ENCODE measurements at regions not wholly inside any gene's neighbourhood (a gene's known extent, or its start where the extent isn't known, plus 50 kb on each side); places are given as distances from the start of the nearest gene placed in this dataset.
A peak's percentile ranks its signal among the peaks of the same experiment; 100 is the strongest.
"Not testable (repeated sequence)": the region's sequence is repeated elsewhere in the genome, so short reads cannot be mapped to it uniquely, and the experiment has no call there.

DNA sequence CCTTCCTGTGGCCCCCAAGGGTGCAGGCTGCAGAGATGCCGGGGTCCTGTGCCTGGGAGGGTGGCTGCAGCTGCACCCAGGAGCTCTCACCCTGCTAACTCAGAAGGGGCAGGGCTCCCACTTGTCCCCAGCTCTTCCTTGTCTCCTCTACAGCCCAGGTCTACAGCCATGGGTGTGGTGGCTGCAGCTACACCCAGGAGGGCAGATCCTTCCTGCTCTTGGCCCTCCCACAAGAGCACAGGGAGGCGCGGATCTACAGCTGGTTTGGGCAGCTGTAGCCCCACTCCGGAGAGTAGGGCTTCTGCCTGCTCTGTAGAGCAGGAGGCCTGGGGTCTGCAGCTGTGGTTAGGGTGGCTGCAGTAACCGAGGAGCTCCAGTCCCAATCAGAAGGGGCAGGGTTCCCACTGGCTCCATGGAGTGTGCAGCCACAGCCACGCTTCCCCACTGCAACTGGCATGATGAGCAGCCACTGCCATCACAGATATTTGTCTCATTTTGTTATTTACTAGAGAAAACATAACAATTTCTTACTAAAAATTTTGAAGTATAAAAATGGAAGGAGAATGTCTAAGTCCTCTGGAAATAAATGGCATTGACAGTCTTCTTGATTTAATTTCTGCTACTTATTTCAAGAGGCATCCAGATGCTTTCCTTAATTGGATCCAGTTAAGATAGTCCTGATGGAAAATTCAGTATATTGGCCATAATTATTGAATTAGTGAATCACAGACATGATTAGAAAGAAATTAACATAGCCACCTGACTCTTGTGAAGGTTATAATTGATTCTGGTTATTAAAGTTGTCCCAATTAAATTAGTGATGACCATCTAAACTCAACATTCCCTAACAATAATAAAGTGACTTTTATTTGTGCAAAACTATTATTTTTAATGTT, 233.6 kb downstream of the KCNE4 start:
- DNase-seq (ENCODE audit: low read depth) = no peak

DNA sequence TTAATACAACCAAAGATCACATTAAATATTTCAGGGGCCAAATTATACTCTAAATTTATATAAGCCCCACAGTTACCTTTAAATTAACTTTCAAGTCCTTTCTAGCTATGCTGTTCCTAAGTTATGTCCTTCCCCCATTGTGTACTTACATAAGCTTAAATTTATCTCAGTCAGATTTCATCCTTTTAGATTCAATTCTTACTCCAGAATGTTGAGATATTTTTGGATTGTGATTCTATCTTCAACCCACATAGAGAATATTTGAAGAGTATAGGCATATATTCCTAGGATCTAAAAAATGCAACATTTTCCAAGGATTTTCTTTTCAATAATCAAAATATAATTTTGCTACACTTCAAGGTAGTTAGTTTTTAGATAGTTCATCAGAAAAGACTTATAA, 242.8 kb downstream of the KCNE4 start:
- no peak for DNase-seq (ENCODE audit: low read depth)

DNA sequence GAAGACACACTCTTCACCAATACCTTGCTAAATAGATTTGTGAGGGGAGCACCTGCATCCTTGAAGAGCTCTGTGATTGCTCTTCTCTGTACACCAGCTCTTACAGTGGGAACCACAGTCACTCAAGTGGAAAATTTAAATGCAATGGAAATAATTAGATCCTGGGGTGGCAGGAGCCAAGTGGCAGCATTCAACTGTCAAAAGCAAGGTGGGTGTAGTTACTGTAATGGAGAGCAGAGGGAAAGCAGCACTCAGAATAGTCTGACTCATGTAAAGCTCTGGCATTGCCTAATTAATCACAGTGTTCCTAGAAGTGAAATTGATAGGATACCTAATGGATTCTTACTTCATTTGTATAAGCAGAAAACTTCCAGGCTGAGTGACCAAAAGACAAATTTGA, 245.8 kb downstream of the KCNE4 start:
- no peak for DNase-seq (ENCODE audit: low read depth)

DNA sequence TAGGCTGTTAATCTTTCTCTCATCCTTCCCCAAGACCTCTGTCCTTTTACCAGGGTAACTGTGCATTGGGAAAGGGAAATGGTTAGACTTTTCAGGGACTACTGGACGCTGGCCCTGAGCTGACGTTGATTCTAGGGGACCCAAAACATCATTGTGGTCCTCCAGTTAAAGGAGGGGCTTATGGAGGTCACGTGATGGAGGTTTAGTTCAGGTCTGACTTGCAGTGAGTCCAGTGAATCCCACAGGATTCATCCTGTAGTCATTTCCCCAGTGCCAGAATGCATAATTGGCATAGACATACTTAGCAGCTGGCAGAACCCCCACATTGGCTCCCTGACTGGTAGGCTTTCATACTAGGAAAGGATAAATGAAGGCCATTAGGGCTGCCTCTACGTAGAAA, 246.3 kb downstream of the KCNE4 start:
- DNase-seq (ENCODE audit: low read depth) = not testable (repeated sequence)

DNA sequence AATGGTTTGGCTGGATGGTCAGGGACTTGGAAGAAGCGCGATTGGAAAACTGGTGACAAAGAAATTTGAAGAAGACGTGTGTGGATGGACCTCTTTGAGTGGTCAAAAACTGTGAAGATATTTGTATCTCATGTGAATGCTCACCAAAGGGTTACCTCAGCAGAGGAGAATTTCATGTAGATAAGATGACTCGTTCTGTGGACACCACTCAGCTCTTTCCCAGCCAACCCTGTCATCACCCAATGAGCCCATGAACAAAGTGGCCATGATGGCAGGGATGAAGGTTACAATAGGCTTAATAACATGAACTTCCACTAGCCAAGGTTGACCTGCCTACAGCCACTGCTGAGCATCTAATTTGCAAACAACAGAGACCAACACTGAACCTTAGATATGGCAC, 248.3 kb downstream of the KCNE4 start:
- no peak for DNase-seq (ENCODE audit: low read depth)

DNA sequence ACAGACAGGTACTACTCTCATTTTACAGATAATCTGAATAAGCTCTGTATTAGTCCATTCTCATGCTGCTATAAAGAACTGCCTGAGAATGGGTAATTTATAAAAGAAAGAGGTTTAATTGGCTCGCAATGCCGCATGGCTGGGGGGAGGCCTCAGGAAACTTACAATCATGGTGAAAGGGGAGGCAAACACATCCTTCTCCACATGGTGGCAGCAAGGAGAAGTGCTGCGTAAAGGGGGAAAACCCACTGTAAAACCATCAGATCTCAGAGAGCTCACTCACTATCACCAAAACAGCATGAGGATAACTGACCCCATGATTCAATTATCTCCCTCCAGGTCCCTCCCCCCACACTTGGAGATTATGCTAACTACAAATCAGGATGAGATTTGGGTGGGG, 254.4 kb downstream of the KCNE4 start:
- peak; percentile 21 for DNase-seq (ENCODE audit: low read depth)

DNA sequence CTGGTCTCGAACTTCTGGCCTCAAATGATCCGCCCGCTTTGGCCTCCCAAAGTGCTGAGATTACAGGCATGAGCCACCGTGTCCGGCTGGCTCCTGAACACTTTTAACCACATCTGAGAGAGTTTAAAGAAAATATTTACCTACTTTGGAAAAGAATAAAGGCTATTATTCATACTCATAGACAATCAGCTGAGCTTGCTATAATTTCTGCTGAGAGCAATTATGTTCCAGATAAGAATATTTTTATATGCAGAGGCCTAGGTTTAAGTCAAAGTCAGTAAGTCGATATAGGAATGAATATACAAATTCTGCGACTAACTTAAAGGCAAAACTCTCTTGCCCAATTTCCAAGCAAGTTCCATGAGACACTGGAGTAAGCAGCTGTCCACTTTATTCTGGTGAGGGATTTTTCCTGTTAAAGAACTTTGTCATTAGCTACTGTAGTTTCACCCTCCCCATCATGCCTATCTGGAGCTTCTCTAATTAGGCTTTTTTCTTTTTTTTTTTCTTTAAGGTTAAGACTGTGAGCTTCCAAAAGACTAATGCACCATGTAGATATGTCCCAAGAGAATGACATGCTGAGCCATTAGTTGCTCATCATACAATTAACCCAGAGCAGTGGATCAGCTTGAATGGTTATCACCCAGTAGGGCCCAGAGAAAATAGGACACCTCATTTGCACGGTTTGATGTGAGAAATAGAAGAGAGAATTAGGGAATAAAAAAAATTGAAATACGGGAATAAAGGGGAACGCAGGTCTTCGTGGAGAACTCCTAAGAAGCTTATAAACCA, 260.1 kb downstream of the KCNE4 start:
- no peak for DNase-seq (ENCODE audit: low read depth)

DNA sequence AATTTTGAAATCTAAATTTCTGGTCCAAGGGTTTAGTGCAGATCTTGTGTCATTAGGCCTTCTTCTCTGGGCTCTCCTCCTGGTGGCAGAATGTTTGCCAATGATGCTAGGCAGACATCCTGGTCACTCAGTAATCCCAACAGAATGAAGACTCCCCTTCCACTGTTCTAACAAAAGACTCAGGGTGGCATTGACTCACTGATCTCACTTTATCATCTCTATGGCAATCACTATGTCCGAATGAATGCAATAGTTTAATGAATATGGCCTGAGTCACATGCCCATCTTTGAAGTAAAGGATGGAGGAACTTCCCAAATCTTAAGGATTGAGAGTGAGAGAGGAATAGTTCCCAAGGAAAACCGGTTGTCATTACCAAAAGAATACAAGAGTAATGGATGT, 261.1 kb downstream of the KCNE4 start:
- no peak for DNase-seq (ENCODE audit: low read depth)

DNA sequence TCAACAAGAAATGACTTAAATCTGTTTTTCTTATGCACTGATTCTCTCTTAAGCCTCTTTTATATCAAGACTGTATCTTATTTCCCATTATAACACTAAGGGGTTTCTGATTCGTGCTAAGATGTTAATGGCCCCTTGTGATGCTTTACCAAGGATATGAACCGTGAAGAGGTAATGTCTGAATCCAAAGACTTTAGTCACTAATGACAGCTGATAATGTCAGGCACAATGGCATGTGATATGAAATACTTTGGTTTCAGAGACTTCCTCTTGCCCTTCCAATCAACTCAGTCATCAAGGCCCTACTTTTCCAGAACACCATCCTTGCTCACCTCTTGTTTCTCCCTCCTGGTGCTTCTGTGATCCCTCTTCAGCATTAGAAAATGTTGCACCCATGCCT, 262.8 kb downstream of the KCNE4 start:
- DNase-seq (ENCODE audit: low read depth) = no peak

DNA sequence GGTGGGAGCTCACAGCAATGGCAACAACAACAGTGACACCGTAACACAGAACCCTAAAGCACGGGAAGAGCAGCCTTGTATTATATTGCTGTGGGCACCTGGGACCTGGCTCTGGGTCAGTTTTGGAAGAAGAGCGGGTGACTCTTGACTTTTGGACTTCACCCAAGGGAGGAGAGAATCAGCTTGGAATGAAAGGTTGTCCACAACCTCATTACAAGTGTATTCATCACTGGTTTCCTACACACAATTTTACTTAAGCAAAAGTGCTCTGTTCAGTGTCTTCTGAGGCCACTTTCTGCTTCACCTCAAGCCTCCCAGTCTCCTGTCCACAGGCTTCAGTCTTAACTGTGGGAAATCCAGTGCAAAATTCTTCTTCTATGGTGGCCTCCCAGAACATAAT, 263.8 kb downstream of the KCNE4 start:
- DNase-seq (ENCODE audit: low read depth) = no peak

DNA sequence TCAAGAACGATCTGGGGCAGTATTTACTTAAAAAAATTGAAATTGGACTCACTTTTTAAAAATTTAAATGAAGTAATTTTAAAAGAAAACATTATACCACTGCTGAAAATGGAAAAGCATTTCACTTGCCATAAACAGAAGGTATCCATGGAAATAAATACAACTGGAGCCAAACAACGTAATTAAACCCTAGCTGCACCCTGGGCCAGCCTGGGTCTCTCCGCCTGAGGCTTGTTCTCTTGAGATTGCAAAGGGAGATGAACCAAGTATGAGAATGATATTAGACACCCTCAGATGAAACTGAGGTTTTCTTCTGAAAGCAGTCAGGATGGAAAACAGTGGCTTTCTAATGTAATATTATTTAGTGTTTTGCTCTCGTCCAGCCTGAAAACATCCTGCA, 264.4 kb downstream of the KCNE4 start:
- DNase-seq (ENCODE audit: low read depth) = no peak

DNA sequence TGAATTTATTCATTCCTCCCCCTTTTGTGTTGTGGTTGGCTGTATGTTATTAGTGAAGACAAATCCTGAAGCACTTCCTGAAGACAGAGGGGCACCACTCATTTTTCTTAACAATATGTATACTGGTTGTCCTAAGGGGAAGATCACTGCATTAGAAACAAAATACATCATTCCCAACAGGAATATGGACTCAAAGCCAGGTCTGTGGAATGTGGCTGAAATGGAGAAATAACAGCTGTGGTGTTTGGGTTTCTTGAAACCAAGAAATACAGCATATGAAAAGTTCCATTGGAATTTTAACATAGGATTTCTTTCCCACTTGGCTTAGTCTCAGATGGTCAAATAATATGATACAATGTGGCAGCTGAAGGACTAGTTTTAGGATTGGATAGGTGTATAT, 267.6 kb downstream of the KCNE4 start:
- no peak for DNase-seq (ENCODE audit: low read depth)

DNA sequence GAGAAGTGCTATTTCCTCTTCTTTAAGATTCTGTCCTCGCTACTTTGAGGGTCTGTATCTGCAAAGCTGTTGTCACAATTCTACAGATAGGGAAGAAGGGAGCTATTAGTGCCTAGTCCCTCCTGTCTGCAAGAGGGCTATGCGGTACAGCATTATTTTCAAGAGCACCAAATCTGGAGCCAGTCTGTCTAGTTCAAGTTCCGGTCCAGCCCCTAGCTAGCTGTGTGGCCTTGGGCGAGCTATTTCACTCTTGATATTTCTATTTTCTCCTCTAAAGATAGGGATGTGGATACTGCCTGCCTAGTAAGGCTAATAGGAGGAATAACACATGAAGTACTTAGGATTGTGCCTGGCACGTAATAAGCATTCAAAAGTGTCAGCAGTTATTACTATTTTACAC, 272.4 kb downstream of the KCNE4 start:
- DNase-seq (ENCODE audit: low read depth) = no peak

DNA sequence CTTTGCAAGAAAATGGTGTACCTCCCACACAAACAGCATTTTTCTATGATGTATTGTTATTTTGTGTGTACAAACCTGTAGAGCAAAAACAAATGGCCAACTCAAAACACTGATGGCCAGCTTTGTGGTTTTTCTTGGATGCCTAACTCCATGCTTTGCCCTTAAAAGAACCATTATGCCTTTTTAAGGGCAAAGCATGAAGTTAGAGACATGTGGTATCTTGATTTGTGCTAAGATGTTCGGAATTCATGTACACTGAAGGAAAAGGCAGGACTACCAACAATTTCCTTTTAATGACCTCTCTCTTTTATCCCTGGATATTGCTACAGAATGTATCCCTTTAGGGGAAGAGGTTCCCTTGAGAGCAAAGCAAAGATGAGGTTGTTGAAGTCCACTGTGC, 273.6 kb downstream of the SCG2 start:
- DNase-seq (ENCODE audit: low read depth) = no peak

DNA sequence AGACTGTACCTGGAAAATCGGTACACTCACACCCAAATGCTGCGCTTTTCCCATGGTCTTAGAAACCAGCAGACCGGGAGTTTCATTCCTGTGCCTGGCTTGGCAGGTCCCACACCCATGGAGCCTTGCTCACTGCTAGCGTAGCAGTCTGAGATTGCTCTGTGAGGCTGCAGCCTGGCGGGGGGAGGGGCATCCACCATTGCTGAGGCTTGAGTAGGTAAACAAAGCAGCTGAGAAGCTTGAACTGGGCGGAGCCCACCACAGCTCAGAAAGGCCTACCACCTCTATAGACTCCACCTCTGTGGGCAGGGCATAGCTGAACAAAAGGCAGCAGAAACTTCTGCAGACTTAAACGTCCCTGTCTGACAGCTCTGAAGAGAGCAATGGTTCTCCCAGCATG, 271.4 kb downstream of the SCG2 start:
- DNase-seq (ENCODE audit: low read depth) = not testable (repeated sequence)

DNA sequence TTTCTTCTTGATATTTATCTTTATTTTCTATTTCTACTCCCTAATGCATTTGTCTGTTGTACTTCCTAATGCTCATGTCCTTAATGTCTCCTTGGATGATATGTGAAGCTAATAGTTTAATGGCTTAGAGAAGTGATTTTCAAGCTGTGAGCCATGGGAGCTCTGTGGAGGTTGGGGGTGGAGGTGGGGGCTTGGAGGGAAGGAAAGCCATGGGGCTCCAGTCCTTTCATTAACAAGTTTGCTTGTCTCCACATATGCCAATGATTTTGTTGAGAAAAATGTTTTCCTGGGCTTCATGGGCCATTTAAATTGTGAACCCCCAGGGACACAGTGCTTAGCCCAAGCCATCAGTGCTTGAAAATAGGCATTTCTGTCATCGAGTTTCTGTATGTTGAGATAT, 264.1 kb downstream of the SCG2 start:
- no peak for DNase-seq (ENCODE audit: low read depth)

DNA sequence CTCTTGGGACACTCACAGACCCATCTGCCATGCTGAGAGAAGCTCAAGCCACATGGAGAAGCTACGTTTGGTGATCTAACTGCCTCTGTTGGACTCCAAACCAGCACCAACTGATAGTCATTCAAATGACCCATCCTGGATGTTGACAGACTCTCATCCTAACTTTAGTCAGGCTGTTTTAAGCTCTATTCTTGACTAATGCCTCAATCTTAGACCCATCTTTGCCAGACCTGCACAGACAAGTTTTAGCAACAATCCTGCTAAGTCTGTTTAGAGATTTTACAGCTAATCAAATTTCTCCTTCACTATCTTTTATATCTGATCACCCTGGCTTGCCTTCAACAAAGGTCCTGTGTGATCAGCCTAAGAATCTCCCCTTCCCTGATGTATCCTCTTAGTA, 245.1 kb downstream of the SCG2 start:
- no peak for DNase-seq (ENCODE audit: low read depth)

DNA sequence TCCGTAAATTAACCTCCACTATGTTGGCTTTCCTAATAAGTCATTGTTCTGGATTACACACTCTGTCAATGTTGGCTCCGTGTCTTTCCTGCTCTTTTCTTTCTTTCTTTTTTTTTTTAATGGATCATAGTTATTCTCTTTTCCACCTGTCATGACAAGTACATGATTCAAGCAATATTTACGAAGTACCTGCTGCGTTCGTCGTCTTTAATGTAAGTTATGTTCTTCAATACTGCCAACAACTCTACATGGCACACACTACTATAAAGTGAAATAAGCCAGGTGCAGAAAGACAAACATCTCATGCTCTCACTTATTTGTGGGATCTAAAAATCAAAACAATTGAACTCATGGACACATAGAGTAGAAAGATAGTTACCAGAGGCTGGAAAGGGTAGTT, 239.1 kb downstream of the SCG2 start:
- no peak for DNase-seq (ENCODE audit: low read depth)

DNA sequence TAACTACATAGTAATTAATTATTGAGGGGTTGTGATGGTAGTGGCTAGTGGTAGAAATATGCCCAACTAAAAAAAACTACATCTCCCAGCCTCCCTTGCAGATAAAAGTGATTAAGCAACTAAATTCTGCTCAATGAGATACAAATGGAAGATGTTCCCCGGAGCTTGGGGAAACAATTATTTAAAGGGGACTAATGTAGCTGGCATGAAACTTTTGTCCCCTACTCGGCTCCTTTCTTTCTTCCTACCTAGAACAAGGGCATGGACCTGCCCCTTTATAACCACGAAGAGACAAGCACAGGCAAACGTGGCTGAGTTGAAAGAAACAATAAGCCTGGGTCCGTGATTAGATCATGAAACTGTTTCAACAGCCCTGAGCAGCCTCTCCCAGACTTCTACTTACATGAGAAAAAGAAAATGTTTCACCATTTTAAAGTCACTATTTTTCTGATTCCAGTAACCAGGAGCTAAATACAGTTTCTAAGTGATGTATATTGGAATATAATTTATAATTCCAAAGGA, 236.9 kb downstream of the SCG2 start:
- DNase-seq (ENCODE audit: low read depth) = no peak

DNA sequence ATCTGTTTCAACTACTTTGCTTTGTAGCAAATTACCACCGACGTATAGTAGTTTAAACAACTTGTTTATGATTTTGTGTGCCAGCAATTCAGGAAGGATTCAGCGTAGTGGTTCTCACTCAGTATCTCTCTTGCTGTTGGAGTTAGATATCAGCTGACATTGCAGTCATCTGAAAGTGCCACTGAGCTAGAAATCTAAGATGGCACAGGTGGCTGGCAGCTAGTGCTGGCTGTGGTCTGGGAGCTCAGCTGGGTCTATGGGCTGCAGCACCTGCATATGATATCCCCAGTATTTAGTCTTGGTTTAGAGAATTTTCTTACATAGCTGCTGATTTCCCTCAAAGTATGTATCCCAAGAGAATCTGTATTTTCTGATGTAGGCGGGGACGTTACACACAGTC, 235.6 kb downstream of the SCG2 start:
- no peak for DNase-seq (ENCODE audit: low read depth)

DNA sequence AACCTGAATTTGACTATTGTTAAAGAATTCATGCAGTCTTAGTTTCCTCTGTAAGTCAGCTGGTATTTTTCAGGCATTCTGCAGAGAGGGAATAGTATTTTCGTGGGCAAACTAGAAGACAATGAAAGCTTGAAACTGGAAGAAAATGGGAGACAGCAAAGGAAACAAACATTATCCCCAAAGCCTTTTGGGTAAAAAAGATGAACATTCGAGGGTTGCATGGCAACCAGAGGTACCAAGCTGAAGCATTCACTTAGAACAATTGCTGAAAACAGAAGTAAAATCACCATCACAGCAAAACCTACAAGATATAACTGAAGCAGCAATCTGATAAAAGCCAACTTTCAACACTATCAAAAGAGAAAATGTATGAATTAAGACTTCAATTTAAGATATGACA, 233.7 kb downstream of the SCG2 start:
- DNase-seq (ENCODE audit: low read depth) = no peak

DNA sequence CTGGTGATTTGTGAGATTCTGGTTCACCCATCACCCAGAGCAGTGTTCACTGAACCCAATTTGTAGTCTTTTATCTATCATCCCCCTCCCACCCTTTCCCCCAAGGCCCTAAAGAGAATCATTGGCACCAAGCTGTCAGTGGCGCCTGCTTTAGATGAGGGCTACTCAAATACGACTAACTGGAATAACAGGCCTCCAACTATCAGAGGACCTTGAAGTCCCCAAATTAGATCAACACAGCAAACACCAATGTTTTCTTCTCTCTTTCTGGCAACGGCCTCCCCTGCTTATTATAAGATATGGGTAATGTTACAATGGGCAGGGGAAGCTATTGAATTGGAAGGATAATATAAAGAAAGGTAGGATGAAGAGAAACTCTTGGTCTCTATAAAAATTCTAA, 232.3 kb downstream of the SCG2 start:
- DNase-seq (ENCODE audit: low read depth) = no peak

DNA sequence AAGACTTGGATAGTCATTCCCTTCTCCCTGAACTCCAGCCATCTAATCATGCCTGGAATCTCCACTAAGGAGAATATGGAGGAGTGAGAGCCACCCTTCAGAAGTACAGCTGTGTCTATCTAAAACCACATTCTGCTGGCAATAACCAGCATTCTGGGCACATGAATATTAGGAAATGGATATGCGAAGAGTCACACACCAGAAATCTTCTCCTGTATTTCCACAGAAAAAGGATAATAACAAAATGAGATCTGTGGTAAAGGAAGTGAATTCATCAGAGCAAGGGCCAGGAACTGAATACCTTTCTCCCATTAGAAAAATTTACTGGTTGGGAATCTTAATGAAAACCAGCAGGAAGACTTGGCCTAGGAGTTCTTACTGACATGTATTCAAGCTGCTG, 218.8 kb downstream of the SCG2 start:
- DNase-seq (ENCODE audit: low read depth) = peak; percentile 62
